ENCODE measurements at regions not wholly inside any gene's neighbourhood (a gene's known extent, or its start where the extent isn't known, plus 50 kb on each side); places are given as distances from the start of the nearest gene placed in this dataset.

DNA sequence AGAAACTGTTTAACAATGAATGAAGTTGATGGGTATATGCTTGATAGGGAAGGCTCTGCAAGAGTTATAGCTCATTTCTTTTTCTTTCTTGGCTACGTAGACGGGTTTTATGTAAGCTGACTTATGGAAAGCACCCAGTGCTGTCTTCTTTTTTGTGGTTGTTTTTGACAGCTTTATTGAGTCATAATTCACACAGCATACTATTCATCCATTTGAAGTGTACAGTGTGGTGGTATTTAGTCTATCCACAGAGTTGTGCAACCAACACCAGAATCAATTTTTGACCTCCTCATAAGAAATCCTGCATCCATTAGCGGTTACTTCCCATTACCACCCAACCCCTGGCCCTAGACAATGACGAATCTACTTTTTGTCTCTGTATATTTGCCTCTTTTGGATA, 240.6 kb upstream of the KIAA1217 start:
- Histone ChIP-seq H3K4me3 (ENCODE audit: low read length) (no peak overlapping the region), H3K27me3 (ENCODE audit: control insufficient read depth in 1 of 2, insufficient read depth in 2 of 2, low read length in 2 of 2) (no peaks in the 10 kb centered on the region), H3K4me1 (ENCODE audit: insufficient read depth, low read length) (no peaks in the 10 kb centered on the region), H3K27ac (ENCODE audit: low read depth in 1 of 2, low read length in 2 of 2) (no peak overlapping the region), H3K36me3 (ENCODE audit: insufficient read depth, low read length) (no peaks in the 10 kb centered on the region), H3K9me3 (ENCODE audit: control insufficient read depth in 1 of 2, insufficient read depth in 1 of 2, low read length in 2 of 2) (peaks cover 0 to 4% of the 10 kb centered on the region in 2 experiments)
- POLR2A ChIA-PET: no interaction called here
- H3K4me3 Mint-ChIP-seq: no peak overlapping the region
- CTCF ChIA-PET: no interaction called here
- H3K27me3 Mint-ChIP-seq: no peaks in the 10 kb centered on the region
- DNase-seq (no peak), ATAC-seq (ENCODE audit: poor library complexity) (no peak)
- no peaks in the 10 kb centered on the region for H3K36me3 Mint-ChIP-seq (ENCODE audit: low read depth)
- TF ChIP-seq, protein P1, sequence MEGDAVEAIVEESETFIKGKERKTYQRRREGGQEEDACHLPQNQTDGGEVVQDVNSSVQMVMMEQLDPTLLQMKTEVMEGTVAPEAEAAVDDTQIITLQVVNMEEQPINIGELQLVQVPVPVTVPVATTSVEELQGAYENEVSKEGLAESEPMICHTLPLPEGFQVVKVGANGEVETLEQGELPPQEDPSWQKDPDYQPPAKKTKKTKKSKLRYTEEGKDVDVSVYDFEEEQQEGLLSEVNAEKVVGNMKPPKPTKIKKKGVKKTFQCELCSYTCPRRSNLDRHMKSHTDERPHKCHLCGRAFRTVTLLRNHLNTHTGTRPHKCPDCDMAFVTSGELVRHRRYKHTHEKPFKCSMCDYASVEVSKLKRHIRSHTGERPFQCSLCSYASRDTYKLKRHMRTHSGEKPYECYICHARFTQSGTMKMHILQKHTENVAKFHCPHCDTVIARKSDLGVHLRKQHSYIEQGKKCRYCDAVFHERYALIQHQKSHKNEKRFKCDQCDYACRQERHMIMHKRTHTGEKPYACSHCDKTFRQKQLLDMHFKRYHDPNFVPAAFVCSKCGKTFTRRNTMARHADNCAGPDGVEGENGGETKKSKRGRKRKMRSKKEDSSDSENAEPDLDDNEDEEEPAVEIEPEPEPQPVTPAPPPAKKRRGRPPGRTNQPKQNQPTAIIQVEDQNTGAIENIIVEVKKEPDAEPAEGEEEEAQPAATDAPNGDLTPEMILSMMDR (IDR thresholded peaks at IDR 0.05): no peak
- no peaks in the 10 kb centered on the region for H3K9me3 Mint-ChIP-seq
- no peak overlapping the region for H3K27ac Mint-ChIP-seq
- intact Hi-C loops (cut with DNase I, micrococcal nuclease): no loop called here
- no peaks in the 10 kb centered on the region for H3K4me1 Mint-ChIP-seq (ENCODE audit: low read depth)

DNA sequence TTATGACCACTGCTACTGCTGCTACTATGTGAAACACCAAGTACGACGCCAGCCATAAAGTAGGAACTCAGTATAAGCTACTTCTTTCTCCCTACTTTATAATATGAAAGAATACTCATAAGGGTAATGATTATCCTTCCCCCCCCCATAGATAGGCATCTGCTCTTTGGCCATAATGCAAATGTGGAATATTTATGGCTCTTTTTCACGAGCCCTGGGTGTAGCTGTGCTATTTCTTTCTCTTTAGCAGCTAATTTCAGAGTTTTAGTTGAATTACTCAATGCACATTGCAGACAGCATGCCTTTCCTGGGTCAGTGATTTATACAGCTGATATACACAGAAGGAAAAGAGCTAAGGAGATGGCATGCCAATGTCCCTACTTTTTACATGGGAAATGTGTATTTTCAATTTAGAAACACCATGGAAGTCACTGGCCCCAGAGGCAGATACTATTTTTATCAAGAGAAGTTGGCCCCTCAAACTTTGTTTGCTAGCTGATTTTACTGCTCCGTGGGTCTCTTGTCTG, 234.1 kb upstream of the KIAA1217 start:
- no peak overlapping the region for H3K27ac Mint-ChIP-seq
- H3K36me3 ChIP-seq (ENCODE audit: insufficient read depth, low read length): no peaks in the 10 kb centered on the region
- H3K4me1 Mint-ChIP-seq (ENCODE audit: low read depth): no peaks in the 10 kb centered on the region
- ATAC-seq (ENCODE audit: poor library complexity): no peak
- ChIA-PET POLR2A (no interaction called here), CTCF (no interaction called here)
- no peak overlapping the region for H3K27ac ChIP-seq (ENCODE audit: low read depth in 1 of 2, low read length in 2 of 2)
- H3K27me3 ChIP-seq (ENCODE audit: control insufficient read depth in 1 of 2, insufficient read depth in 2 of 2, low read length in 2 of 2): no peaks in the 10 kb centered on the region
- no peak overlapping the region for H3K4me3 ChIP-seq (ENCODE audit: low read length)
- H3K36me3 Mint-ChIP-seq (ENCODE audit: low read depth): no peaks in the 10 kb centered on the region
- intact Hi-C loops (cut with DNase I, micrococcal nuclease): no loop called here
- no peaks in the 10 kb centered on the region for H3K4me1 ChIP-seq (ENCODE audit: insufficient read depth, low read length)
- H3K4me3 Mint-ChIP-seq: no peak overlapping the region
- H3K9me3 ChIP-seq (ENCODE audit: control insufficient read depth in 1 of 2, insufficient read depth in 1 of 2, low read length in 2 of 2): peaks cover 0 to 4% of the 10 kb centered on the region in 2 experiments
- H3K27me3 Mint-ChIP-seq: peaks cover 3% of the 10 kb centered on the region
- TF ChIP-seq, protein P1 (IDR thresholded peaks at IDR 0.05): no peak
- DNase-seq: no peak
- H3K9me3 Mint-ChIP-seq: no peaks in the 10 kb centered on the region

DNA sequence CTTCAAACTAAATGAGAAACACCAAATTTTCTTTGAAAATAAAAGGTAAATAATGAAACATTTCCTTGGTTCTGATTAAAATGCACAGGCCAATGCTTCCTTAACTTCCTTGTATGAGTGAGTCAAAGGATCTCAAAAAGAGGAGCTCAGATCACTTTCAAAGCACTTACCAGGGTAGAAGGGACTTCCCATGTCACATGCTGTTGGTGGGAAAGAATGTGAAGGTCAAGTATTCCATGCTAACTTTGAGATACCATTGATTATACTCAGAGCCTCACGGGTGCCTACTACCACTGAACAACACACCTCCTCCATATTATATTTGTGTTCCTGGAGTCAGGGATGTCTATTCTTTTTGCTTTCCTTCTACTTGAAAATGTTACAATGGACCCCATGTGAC, 233.5 kb upstream of the KIAA1217 start:
- ATAC-seq (ENCODE audit: poor library complexity): no peak
- POLR2A ChIA-PET: no interaction called here

More for the DNA sequence above, 233.5 kb upstream of the KIAA1217 start:
- TF ChIP-seq, protein P1 (IDR thresholded peaks at IDR 0.05): no peak
- H3K9me3 ChIP-seq (ENCODE audit: control insufficient read depth in 1 of 2, insufficient read depth in 1 of 2, low read length in 2 of 2): peaks cover 0 to 4% of the 10 kb centered on the region in 2 experiments
- no peak overlapping the region for H3K4me3 ChIP-seq (ENCODE audit: low read length)
- Mint-ChIP-seq H3K4me3 (no peak overlapping the region), H3K9me3 (no peaks in the 10 kb centered on the region), H3K36me3 (ENCODE audit: low read depth) (no peaks in the 10 kb centered on the region), H3K4me1 (ENCODE audit: low read depth) (no peaks in the 10 kb centered on the region), H3K27me3 (peaks cover 3% of the 10 kb centered on the region), H3K27ac (no peak overlapping the region)
- no peak overlapping the region for H3K27ac ChIP-seq (ENCODE audit: low read depth in 1 of 2, low read length in 2 of 2)
- no peaks in the 10 kb centered on the region for H3K27me3 ChIP-seq (ENCODE audit: control insufficient read depth in 1 of 2, insufficient read depth in 2 of 2, low read length in 2 of 2)
- intact Hi-C loops (cut with DNase I, micrococcal nuclease): no loop called here
- CTCF ChIA-PET: no interaction called here
- no peak for DNase-seq
- H3K36me3 ChIP-seq (ENCODE audit: insufficient read depth, low read length): no peaks in the 10 kb centered on the region
- no peaks in the 10 kb centered on the region for H3K4me1 ChIP-seq (ENCODE audit: insufficient read depth, low read length)

Measured in CD4-positive, alpha-beta T cell (primary cell).